ENCODE measurements at regions not wholly inside any gene's neighbourhood (a gene's known extent, or its start where the extent isn't known, plus 50 kb on each side); places are given as distances from the start of the nearest gene placed in this dataset.

GRCh38 chr2:64704161-64704560 lies 50.4 kb upstream of the SERTAD2 start:
- in situ Hi-C loops (cut with MboI; ENCODE audit: low sequenced_read_pairs): no loop called here

- in situ Hi-C loops (cut with MboI; ENCODE audit: low sequenced_read_pairs): no loop called here
These were observed 51.3 kb upstream of the SERTAD2 start for GRCh38 chr2:64704996-64705395.

- in situ Hi-C loops (cut with MboI; ENCODE audit: low sequenced_read_pairs): no loop called here
These were observed 53.6 kb upstream of the SERTAD2 start for GRCh38 chr2:64707276-64707675.

GRCh38 chr2:64708829-64709228 lies 55.1 kb upstream of the SERTAD2 start:
- in situ Hi-C loops (cut with MboI; ENCODE audit: low sequenced_read_pairs): no loop called here

GRCh38 chr2:64711252-64711800 lies 57.6 kb upstream of the SERTAD2 start:
- in situ Hi-C loops (cut with MboI; ENCODE audit: low sequenced_read_pairs): no loop called here

GRCh38 chr2:64713686-64714085 lies 60.0 kb upstream of the SERTAD2 start:
- in situ Hi-C loops (cut with MboI; ENCODE audit: low sequenced_read_pairs): no loop called here

- in situ Hi-C loops (cut with MboI; ENCODE audit: low sequenced_read_pairs): no loop called here
These were observed 62.9 kb upstream of the SERTAD2 start for GRCh38 chr2:64716569-64716968.

GRCh38 chr2:64718250-64718885 lies 64.7 kb upstream of the SERTAD2 start:
- in situ Hi-C loops (cut with MboI; ENCODE audit: low sequenced_read_pairs): no loop called here

- in situ Hi-C loops (cut with MboI; ENCODE audit: low sequenced_read_pairs): no loop called here
These were observed 67.0 kb upstream of the SERTAD2 start for GRCh38 chr2:64720535-64721319.

- in situ Hi-C loops (cut with MboI; ENCODE audit: low sequenced_read_pairs): no loop called here
These were observed 67.6 kb upstream of the SERTAD2 start for GRCh38 chr2:64721320-64721623.

- in situ Hi-C loops (cut with MboI; ENCODE audit: low sequenced_read_pairs): no loop called here
These were observed 68.8 kb upstream of the SERTAD2 start for GRCh38 chr2:64722291-64723044.

GRCh38 chr2:64727013-64727767 lies 73.5 kb upstream of the SERTAD2 start:
- in situ Hi-C loops (cut with MboI; ENCODE audit: low sequenced_read_pairs): no loop called here

- in situ Hi-C loops (cut with MboI; ENCODE audit: low sequenced_read_pairs): no loop called here
These were observed 74.2 kb upstream of the SERTAD2 start for GRCh38 chr2:64727843-64728463.

GRCh38 chr2:64730551-64731262 lies 77.0 kb upstream of the SERTAD2 start:
- in situ Hi-C loops (cut with MboI; ENCODE audit: low sequenced_read_pairs): no loop called here

GRCh38 chr2:64731263-64731643 lies 77.5 kb upstream of the SERTAD2 start:
- in situ Hi-C loops (cut with MboI; ENCODE audit: low sequenced_read_pairs): no loop called here

GRCh38 chr2:64731746-64732145 lies 78.0 kb upstream of the SERTAD2 start:
- in situ Hi-C loops (cut with MboI; ENCODE audit: low sequenced_read_pairs): no loop called here

GRCh38 chr2:64732146-64732545 lies 78.4 kb upstream of the SERTAD2 start:
- in situ Hi-C loops (cut with MboI; ENCODE audit: low sequenced_read_pairs): no loop called here

- in situ Hi-C loops (cut with MboI; ENCODE audit: low sequenced_read_pairs): no loop called here
These were observed 81.8 kb upstream of the SERTAD2 start for GRCh38 chr2:64735504-64735903.

- in situ Hi-C loops (cut with MboI; ENCODE audit: low sequenced_read_pairs): no loop called here
These were observed 83.8 kb upstream of the SERTAD2 start for GRCh38 chr2:64737547-64737946.

GRCh38 chr2:64738026-64738425 lies 84.3 kb upstream of the SERTAD2 start:
- in situ Hi-C loops (cut with MboI; ENCODE audit: low sequenced_read_pairs): no loop called here
